Hippocampal formation (tissue), 2 donors: ENCODE measurements at regions not wholly inside any gene's neighbourhood (a gene's known extent, or its start where the extent isn't known, plus 50 kb on each side); places are given as distances from the start of the nearest gene placed in this dataset.
"Not testable (repeated sequence)": the region's sequence is repeated elsewhere in the genome, so short reads cannot be mapped to it uniquely, and the experiment has no call there.

Source experiments
- DNase-seq, 2 donors: peaks; one replicate each; lab custom pipeline; 2025; lab: John Stamatoyannopoulos, UW

GRCh38 chr12:73210548-73211204, 938.5 kb downstream of the TRHDE start:
- no peak for DNase-seq

GRCh38 chr12:73220951-73221350, 948.8 kb downstream of the TRHDE start:
- DNase-seq: no peak

GRCh38 chr12:73221398-73221797, 949.2 kb downstream of the TRHDE start:
- DNase-seq: no peak

- DNase-seq: no peak
These were observed 949.7 kb downstream of the TRHDE start for GRCh38 chr12:73221836-73222235.

- no peak for DNase-seq
These were observed 953.3 kb downstream of the TRHDE start for GRCh38 chr12:73225371-73225937.

- DNase-seq: no peak
These were observed 953.8 kb downstream of the TRHDE start for GRCh38 chr12:73225941-73226340.

- DNase-seq: no peak
These were observed 954.4 kb downstream of the TRHDE start for GRCh38 chr12:73226593-73226992.

GRCh38 chr12:73228828-73229227, 956.7 kb downstream of the TRHDE start:
- DNase-seq: not testable (repeated sequence)

- DNase-seq: no peak
These were observed 963.2 kb downstream of the TRHDE start for GRCh38 chr12:73235387-73235786.

GRCh38 chr12:73240110-73240509, 967.9 kb downstream of the TRHDE start:
- DNase-seq: no peak

GRCh38 chr12:73262788-73263381, 990.7 kb downstream of the TRHDE start:
- no peak for DNase-seq

- DNase-seq: no peak
These were observed 994.0 kb downstream of the TRHDE start for GRCh38 chr12:73266206-73266605.

- no peak for DNase-seq
These were observed 1002.8 kb downstream of the TRHDE start for GRCh38 chr12:73274976-73275375.

- DNase-seq: no peak
These were observed 1005.8 kb downstream of the TRHDE start for GRCh38 chr12:73277971-73278370.

- DNase-seq: no peak
These were observed 1029.4 kb downstream of the TRHDE start for GRCh38 chr12:73301530-73301929.

GRCh38 chr12:73307260-73307659, 1035.1 kb downstream of the TRHDE start:
- no peak for DNase-seq

GRCh38 chr12:73308079-73308478, 1035.9 kb downstream of the TRHDE start:
- DNase-seq: no peak

GRCh38 chr12:73308747-73309146, 1036.6 kb downstream of the TRHDE start:
- no peak for DNase-seq

- DNase-seq: no peak
These were observed 1049.1 kb downstream of the TRHDE start for GRCh38 chr12:73321319-73321718.

GRCh38 chr12:73321776-73322175, 1049.6 kb downstream of the TRHDE start:
- no peak for DNase-seq

- DNase-seq: no peak
These were observed 1058.6 kb downstream of the TRHDE start for GRCh38 chr12:73330584-73331351.

GRCh38 chr12:73341559-73342247, 1069.5 kb downstream of the TRHDE start:
- no peak for DNase-seq
